HL-60/S4 treated with phorbol 12-myristate 13-acetate at 8.2 ng/mL for 4 days and 3 days (cell line): ENCODE measurements at regions not wholly inside any gene's neighbourhood (a gene's known extent, or its start where the extent isn't known, plus 50 kb on each side); places are given as distances from the start of the nearest gene placed in this dataset.
"Not testable (repeated sequence)": the region's sequence is repeated elsewhere in the genome, so short reads cannot be mapped to it uniquely, and the experiment has no call there.

Source experiments
- in situ Hi-C: fragments of 300-500 bp; cut with MboI; formaldehyde crosslinking; loops from 2 replicates; pipeline ENCODE4 v1.15.0; 2022; ENCODE audit warnings: low sequenced_read_pairs

GRCh38 chr12:46578190-46578982, 205.8 kb upstream of the SLC38A2 start:
- in situ Hi-C loops: no loop called here

GRCh38 chr12:46577063-46577776, 204.6 kb upstream of the SLC38A2 start:
- in situ Hi-C loops: no loop called here

GRCh38 chr12:46574847-46575246, 202.3 kb upstream of the SLC38A2 start:
- in situ Hi-C loops: no loop called here

GRCh38 chr12:46573347-46573658, 200.7 kb upstream of the SLC38A2 start:
- in situ Hi-C loops: no loop called here

GRCh38 chr12:46572644-46573346, 200.2 kb upstream of the SLC38A2 start:
- in situ Hi-C loops: no loop called here

- in situ Hi-C loops: no loop called here
These were observed 199.0 kb upstream of the SLC38A2 start for GRCh38 chr12:46571608-46572007.

- in situ Hi-C loops: no loop called here
These were observed 197.4 kb upstream of the SLC38A2 start for GRCh38 chr12:46569826-46570439.

GRCh38 chr12:46567667-46568066, 195.1 kb upstream of the SLC38A2 start:
- in situ Hi-C loops: no loop called here

GRCh38 chr12:46562625-46563225, 190.2 kb upstream of the SLC38A2 start:
- in situ Hi-C loops: no loop called here

GRCh38 chr12:46561769-46562624, 189.4 kb upstream of the SLC38A2 start:
- in situ Hi-C loops: not testable (repeated sequence)

- in situ Hi-C loops: no loop called here
These were observed 188.3 kb upstream of the SLC38A2 start for GRCh38 chr12:46560874-46561273.

- in situ Hi-C loops: no loop called here
These were observed 187.5 kb upstream of the SLC38A2 start for GRCh38 chr12:46560089-46560488.

- in situ Hi-C loops: no loop called here
These were observed 186.7 kb upstream of the SLC38A2 start for GRCh38 chr12:46559311-46559710.

- in situ Hi-C loops: no loop called here
These were observed 186.1 kb upstream of the SLC38A2 start for GRCh38 chr12:46558677-46559076.

- in situ Hi-C loops: no loop called here
These were observed 185.2 kb upstream of the SLC38A2 start for GRCh38 chr12:46557539-46558373.

GRCh38 chr12:46556819-46557524, 184.4 kb upstream of the SLC38A2 start:
- in situ Hi-C loops: no loop called here

- in situ Hi-C loops: no loop called here
These were observed 183.6 kb upstream of the SLC38A2 start for GRCh38 chr12:46556105-46556559.

GRCh38 chr12:46555406-46555852, 182.9 kb upstream of the SLC38A2 start:
- in situ Hi-C loops: no loop called here
